DMS 273 (cell line): ENCODE measurements at regions not wholly inside any gene's neighbourhood (a gene's known extent, or its start where the extent isn't known, plus 50 kb on each side); places are given as distances from the start of the nearest gene placed in this dataset.
"Not testable (repeated sequence)": the region's sequence is repeated elsewhere in the genome, so short reads cannot be mapped to it uniquely, and the experiment has no call there.

Experiments
- DNase-seq: peaks from one replicate; lab custom pipeline; 2025; ENCODE audit not compliant: unreplicated experiment; lab: John Stamatoyannopoulos, UW

DNA sequence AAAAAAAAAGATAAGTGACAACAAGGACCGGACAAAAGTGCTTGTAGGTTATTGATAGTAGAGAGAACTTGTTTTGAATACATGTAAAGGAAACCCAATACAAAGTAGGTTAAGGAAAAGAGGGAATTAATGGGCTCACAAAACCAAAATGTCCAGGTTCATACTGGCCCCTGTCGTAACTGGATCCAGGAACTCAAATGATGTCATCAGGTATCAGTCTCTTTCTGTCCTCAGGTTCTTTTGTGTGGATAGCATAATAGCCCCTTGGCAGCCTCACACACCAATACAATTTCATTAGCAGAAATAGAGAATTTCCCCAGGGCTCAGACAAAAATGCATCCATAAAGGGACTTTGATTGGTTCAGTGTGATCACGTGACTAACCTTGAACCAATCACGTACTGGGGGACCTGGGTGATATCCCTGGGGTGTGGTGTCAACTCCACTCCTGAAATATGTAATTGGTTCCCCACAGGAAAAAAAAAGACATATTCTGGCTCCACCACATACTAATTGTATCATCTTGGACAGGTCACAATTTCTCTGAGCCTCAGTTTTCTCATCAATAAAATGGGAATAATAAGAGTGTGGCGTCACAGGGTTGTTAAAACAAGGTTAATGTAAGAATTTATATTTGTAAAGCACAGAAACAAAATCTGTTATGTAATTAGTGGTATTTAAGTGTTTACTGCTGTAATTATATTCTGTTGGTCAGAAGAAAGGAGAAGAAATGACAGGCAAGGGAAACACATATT is 174.8 kb downstream of the PDGFRA start:
- no peak for DNase-seq

DNA sequence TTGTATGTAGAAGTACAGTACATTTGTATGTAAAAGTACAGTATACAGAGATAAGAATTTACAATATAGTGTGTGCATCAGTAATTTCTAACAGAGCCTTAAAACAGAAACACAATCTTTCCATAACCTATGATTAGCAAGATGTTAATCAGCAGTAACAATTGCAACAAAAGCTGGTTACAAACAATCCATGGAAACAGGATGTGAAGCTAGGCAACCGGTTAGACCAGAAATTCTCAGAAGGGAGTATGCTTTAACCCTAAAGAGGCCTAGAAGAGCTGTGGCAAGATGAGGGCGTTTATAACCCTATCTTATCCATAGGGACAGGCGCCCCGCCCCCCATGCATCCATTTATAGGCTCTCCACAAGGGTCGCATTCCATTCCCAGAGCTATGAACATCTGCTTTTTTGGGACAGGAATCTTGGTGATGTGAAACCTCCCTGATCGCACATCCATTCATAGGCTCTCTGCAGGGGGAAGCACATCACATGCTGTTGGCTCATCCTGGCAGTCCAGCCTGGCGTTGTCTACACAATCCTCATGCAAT is 180.3 kb downstream of the PDGFRA start:
- DNase-seq = not testable (repeated sequence)

DNA sequence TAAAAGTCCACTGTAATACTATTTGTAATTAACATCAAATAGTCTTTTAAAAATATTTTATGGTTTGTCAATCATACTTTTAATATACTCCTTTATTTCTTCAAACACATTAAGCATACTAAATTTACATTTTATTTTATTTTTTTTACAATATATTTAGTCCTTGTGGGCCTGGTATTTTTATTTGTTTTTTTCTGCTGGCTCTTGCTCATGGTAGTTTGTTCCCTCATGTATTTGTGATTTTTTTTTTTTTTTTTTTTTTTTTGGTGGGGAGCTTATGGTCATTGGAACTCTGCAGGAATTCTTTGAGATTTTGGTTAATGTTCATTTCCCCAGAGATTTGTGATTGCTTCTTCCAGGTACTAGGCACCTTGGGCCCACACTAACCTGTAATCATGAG is 185.5 kb downstream of the PDGFRA start:
- no peak for DNase-seq

DNA sequence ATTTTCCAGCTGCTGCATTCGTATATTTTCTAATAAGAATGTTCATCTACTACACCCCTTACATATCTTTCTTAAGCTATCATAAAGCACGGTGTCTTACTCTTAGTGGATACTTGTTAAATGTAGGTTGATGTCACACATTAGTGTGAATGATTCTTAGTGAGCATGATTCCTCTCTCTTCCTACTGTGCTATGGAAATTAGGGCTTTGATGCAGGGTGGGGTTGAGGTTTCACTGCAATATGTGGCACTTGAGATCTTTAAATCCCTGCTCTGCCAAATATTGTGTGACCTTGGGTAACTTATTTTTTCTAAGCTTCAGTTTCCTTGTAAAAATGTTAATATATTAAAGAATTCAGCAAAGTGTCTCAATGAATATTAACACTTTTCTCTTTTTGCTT is 188.4 kb downstream of the PDGFRA start:
- no peak for DNase-seq

DNA sequence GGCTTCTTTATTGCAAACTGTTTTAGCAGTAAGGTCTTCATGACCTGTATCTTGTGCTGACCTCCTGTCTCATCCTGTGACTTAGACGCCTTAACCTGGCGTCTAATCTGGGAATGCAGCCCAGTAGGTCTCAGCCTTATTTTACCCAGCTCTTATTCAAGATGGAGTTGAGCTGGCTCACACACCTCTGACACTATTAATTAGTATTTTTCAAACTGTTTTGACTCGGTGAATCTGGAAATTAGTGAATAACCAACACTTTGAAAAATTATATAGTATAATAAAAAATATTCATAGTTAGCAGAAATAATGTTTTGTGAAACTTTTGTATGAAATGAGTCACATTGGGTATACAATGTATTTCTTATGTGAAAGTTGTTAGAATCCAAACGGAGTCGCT is 189.4 kb downstream of the PDGFRA start:
- DNase-seq = no peak

DNA sequence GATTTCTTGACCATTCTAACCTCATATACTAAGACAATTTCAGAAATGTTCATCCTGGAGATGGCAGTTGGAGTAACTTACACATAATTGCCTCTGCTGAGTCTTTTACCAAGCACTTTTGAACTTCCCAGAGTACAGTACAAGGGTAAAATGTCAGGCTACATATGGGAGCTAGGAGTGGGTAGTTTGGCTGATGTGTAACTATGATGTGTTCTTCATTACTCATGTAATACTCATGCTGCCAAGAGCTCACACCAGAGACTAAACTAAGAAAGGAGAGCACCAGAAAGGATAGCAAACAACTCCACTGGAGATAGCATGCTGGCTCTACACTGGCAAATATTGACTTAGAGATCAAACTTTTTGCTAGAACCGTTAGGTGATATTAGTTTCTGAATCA is 194.0 kb downstream of the PDGFRA start:
- no peak for DNase-seq

DNA sequence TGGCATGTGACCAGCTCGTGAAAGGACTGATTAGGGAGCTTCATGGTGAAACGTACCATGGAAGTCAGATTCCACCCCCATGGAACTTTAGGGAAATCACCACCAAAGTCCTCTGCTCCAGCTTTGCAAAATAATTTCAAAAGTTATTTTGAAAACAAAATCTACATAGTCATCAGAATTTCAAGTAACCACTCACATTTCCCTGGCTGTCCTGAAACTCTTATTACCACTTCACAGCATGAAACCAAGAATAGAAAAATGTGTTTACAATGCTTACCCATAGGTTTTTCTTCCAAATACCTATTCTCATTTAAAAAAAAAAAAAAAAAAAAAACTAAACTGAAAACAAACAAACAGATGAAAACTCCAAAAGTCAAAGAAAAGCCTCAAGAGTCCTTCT is 198.7 kb downstream of the PDGFRA start:
- no peak for DNase-seq

DNA sequence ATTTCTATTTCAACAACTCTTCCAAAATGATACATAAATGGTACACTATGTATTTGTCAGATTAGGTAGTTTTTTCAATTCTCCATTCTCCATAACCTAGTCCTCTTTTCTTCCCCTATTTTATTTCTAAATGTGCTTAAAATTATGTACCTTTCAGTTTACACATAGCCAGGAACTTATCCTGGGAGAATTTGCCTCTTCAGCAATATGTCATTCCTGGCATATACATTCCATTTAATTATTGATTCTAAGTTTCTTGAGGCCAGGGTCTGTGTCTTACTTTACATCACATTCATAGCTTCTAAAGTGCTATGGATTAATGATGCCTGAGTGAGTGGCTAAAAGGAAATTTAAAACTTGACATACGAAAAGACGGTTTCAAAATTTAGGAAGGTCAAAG is 199.8 kb downstream of the PDGFRA start:
- no peak for DNase-seq

DNA sequence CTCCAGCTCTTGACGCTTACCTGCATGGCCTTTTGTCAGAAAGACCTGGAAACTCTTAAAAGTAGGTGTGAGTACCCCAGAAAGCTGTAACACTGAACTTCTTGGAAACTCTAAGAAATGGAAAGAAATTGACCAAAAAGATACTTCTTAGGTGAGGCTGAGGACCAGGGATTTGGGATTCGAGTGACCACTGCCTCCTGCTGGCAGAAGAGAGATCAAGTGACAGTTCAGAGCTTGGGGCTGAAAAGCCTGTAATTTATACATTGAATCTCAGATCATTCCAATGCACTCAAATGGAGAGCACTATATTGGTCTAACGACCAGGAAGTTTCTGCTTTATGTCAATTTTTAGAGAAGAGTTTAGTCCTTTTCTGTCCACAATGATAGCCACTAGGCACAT is 204.6 kb downstream of the PDGFRA start:
- peak; percentile 10 for DNase-seq

DNA sequence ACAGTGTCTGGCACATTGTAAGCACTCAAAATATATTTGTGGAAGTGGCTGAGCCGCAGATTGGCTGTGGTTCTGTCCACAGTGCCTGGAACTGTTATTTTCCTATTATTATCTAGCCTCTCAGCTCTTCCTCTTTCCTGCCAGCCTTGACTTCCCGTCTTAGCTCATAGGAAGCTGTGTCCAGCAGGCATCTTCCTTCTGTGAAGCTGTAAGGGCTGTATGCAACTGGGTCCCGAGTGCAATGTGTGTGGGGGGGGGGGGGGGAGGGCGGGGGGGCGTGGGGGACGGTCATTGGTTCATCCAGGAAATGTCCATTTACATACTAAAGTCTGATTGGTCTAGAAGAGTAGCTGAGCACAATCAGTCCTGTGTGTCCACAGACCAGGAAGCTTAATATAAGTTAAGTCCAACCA is 210.7 kb downstream of the PDGFRA start:
- no peak for DNase-seq

DNA sequence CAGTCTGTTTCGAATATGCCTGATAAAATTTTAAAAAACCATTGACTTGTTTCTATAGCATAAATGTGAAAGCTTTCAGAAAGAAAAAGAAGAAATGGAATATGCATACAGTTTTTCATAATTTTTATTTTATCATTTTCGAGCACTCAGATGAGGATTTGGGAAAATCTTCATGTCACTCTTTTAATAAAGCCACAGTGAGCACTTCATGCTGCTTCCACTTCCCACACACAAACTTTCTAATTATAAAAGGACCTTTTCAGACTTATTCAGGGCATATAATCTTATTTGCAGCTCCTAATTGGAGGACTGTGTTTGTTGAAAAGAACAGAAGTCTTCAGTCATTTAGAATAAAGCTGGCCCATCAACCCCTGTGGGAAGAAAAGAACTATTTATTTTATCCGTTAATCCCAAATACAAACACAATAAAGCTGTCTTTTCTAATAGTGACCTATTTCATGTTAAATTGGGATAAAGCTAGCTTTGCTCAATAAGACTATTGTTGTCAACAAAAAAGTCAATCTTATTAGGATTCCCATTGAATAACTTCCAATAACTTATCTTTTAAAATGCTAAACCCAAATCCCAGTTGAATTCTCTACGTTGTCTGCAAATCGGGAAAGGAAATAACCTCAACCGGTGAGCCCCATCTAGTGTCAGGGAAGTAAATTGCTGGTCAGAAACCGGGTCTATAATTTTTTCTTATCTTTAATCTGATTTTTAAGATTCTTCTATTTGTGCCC is 211.5 kb downstream of the PDGFRA start:
- DNase-seq = peak; percentile 32

DNA sequence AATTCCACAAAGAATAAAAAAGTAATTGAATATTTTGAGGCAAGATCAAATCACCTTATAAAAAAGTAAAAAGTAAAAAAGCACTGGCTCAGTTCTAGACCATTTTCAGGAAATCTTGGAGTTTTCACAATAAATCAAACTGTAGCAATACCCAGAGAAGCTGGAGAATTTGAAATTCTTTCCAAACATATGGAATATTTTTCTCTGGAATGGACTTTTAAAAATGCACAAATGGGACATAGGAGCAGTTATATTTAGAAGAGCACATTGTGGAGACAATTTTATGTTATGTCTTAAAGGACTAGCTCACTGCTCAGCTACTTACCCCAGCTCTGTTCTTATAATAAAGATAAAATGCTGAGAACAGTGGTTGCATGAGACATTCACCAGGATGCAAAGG is 211.9 kb upstream of the KIT start:
- no peak for DNase-seq

DNA sequence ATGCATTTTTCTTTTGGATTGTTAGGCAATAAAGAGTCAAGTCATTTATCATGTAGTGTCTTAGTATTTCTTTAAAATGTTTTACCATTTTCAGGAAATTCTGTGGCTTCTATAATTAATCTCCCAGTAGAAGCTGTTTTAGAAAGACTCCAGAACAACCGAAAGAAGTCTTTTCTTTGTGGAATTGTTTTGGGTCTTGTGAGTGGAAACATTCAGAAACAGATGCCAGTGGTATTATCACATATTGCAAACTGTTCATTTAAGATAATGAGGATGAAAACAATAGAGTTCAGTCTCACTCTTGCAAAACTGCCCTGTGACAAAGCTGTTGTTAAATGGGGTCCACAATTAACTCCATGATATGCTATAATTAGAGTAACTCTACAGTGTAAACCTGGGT is 211.2 kb upstream of the KIT start:
- DNase-seq = no peak

DNA sequence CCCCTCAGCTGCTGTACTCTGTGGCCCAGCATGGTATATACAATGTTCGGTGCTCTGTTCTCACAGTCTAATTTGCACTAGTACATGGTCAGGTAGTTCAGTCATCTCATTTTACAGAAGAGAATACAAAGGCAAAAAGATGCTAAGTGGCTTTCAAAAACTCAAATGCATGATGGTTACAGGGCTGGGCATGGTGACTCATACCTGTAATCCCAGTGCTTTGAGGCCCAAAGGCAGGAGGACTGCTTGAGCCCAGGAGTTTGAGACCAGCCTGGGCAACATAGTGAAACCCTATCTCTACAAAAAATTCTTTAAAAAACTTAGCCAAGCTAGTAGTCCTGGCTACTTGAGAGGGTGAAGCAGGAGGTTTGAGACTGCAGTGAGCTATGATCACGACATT is 210.5 kb upstream of the KIT start:
- no peak for DNase-seq

DNA sequence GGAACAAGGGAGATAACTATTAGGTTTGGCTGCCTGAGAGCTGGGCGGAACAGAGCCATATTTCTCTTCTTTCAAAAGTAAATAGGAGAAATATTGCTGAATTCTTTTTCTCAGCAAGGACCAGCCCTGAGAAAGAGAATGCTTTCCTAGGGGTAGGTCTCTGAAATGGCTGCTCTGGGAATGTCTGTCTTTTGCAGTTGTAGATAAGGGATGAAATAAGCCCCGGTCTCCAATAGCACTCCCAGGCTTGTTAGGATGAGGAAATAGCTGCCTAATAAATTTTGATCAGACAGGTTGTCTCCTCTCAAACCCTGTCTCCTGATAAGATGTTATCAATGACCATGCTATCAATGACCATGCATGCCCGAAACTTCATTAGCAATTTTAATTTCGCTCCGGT is 207.8 kb upstream of the KIT start:
- DNase-seq = no peak

DNA sequence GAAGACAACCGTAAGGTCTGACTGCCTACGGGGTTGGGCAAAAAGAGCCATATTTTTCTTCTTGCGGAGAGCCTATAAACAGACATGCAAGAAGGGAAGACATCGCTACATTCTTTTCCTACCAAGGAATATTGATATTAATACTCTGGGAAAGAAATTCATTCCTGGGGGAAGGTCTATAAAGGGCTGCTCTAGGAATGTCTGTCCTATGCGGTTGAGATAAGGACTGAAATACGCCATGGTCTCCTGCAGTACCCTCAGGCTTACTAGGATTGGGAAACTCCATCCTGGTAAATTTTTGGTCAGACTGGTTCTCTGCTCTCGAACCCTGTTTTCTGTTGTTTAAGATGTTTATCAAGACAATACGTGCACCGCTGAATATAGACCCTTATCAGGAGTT is 190.8 kb upstream of the KIT start:
- DNase-seq = not testable (repeated sequence)

DNA sequence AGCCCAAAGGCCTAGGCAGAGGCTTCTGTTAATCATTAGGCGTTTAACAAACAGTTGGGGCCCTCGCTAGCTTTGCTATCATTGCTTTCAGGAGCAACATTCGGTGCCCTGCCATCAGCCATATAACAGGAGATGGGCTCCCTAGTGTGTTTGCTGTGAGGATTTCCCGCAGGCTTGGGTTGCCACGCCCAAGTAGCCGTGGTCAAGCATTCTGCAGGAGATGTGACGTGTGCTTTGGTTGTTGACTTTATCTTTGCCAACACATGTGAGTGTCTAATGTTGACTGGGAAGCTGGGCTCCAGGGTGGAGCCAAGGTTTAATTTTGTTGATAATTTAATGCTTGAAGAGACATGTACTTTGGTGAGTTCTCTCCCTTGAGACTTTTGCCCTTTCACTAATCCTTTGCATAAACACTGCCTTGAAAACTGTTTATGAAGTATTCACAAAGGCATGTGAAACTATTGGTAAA is 184.6 kb upstream of the KIT start:
- no peak for DNase-seq

DNA sequence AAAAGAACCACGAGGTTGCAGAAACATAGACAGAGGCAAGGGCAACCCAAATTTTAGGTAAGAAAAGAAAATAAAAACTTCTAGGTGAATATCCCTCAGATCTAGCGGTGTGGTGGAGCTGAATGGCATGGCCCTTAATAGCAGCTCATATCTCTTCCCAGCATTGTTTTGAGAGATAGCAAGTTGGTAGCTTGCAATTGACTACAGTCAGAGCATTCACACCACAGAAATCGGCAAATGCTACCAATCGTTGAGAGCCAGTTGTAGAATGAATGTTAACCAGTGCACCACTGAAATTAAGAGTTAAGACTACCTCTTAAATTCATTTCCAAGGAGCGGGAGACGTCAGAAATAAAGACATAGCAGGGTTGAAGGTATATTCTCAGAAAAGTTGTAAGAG is 184.0 kb upstream of the KIT start:
- DNase-seq = no peak

DNA sequence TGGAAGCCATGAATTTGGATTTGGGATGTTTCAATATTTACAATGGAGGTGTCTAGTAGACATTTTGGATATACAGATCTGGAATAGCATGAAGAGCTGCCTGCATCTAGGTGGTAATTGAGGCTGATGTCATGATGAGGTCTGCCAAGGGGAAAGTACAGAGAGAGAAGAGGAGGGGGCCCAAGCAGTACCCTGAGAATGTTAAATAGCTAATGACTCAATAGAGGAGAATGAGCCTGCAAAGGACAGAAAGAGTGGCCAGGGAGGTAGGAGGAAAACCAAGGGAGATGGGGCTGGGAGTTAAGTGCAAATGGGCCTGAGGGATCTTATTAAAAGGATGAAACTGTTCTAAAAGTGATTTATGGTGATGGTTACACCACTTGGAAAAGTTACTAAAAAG is 182.2 kb upstream of the KIT start:
- no peak for DNase-seq

DNA sequence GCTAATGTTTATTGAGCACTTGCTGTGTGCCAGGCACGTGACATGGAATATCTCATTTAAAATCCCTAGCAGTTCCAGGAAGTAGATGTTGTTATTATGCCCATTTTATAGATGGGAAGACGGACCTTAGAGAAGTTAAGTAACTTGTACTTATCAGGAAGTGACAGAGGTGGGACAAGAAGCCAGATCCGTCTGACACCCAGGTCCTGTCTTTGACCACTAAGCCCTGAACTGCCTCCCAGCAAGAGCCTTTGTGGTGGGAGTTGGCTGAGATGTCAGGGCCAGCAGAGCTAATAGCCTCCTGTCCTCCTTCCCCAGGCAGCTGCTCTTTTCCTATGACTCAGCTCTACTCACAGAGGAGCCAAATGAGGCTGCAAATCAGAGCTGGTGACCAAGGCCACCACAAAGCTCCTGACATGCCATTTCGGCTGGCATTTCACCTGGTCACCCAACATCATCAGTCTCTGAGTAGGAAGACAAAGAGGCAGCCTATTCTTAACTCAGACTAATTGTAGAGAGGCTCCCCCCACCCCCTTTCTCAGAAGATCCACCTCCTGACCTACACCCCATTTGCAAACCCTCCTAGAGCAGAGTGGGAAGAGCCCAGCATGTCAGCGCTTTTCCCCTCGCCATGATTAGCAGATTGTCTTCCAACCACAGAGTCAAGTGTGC is 175.1 kb upstream of the KIT start:
- DNase-seq = no peak

DNA sequence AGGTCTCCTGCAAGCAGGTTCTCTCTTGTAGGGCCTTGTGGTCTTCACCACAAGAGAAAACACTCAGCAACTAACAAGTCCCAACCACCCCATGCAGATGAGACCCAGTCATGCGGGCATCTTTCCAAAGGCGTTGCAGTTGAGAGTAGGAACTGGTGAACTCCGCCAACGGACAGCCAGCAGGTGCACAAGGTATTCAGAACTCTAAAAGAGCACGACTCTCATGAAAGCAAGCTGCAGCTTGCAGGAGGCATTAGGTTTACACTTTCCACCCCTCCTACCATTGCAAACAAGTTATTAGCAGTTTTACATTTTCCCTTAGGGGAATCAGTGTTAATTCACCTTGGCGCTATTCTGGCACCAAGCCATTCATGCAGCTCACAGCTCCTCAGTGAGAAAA is 173.4 kb upstream of the KIT start:
- DNase-seq = peak; percentile 24

DNA sequence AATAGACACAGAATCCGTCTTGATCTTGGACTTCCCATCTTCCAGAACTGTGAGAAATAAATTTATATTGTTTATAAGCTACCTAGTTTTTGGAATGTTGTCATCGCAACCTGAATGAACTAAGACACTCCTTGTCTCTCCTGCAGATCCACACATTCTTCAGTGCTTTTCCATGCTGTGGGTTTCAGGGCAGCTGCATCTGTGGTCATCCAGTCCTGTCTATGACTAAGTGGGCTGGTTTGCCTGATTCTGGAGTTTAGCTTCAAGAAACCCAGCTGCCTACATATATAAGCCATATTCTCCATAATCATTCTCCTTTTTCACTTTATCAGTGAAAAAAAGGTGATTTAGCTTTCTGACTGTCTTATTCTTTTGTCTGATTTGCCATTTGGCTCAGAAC is 170.3 kb upstream of the KIT start:
- DNase-seq = no peak
